WTC11 (cell line): ENCODE measurements at regions not wholly inside any gene's neighbourhood (a gene's known extent, or its start where the extent isn't known, plus 50 kb on each side); places are given as distances from the start of the nearest gene placed in this dataset.

Experiments
- ATAC-seq: fragments of 200-7000 bp; cut with Tn5 transposase; 2 replicates; pipeline ENCODE4 v1.10.0; 2021; ENCODE audit warnings: mild to moderate bottlenecking, moderate library complexity
- CTCF ChIA-PET: fragments of 300-600 bp; sonication (Branson Sonifier 250); formaldehyde crosslinking; loops from one replicate; lab custom pipeline; 2021; ENCODE audit warnings: antibody characterized with exemption; lab: Charles Lee
- POLR2A ChIA-PET: fragments of 350-600 bp; sonication (Branson Sonifier 250); formaldehyde crosslinking; loops from one replicate; lab custom pipeline; 2021; ENCODE audit warnings: antibody characterized with exemption; lab: Charles Lee
- DNase-seq: peaks from one replicate; pipeline ENCODE4 v3.0.0; 2021; ENCODE audit warnings: low spot score
- H3K27ac Mint-ChIP-seq: 2 replicates; pipeline ENCODE4 v1.8.0; 2021; ENCODE audit warnings: mixed read lengths
- H3K27me3 Mint-ChIP-seq: 2 replicates; pipeline ENCODE4 v1.8.0; 2021; ENCODE audit warnings: low read depth, mild to moderate bottlenecking, moderate library complexity, mixed read lengths
- H3K36me3 Mint-ChIP-seq: 2 replicates; pipeline ENCODE4 v1.8.0; 2021; ENCODE audit warnings: mixed read lengths
- H3K4me1 Mint-ChIP-seq: 2 replicates; pipeline ENCODE4 v1.8.0; 2022; ENCODE audit warnings: mixed read lengths
- H3K4me3 Mint-ChIP-seq: 2 replicates; pipeline ENCODE4 v1.8.0; 2021; ENCODE audit warnings: mild to moderate bottlenecking, moderate library complexity, mixed read lengths
- H3K9me3 Mint-ChIP-seq: 2 replicates; pipeline ENCODE4 v1.8.0; 2021; ENCODE audit warnings: mixed read lengths
- CREM ChIP-seq: sonication (generic); formaldehyde crosslinking; IDR thresholded peaks from 2 replicates; pipeline ENCODE4 v1.8.1; 2022; ENCODE audit warnings: mild to moderate bottlenecking, missing genetic modification reagents, moderate library complexity
- FOXK1 ChIP-seq: sonication (generic); formaldehyde crosslinking; IDR thresholded peaks from 2 replicates; pipeline ENCODE4 v1.8.0; 2022; ENCODE audit warnings: mild to moderate bottlenecking, moderate library complexity, missing genetic modification reagents
- FOXP1 ChIP-seq: sonication (generic); formaldehyde crosslinking; IDR thresholded peaks from 2 replicates; pipeline ENCODE4 v1.8.0; 2022; ENCODE audit warnings: missing genetic modification reagents, mild to moderate bottlenecking, moderate library complexity, borderline replicate concordance
- GABPB1 ChIP-seq: sonication (generic); formaldehyde crosslinking; IDR thresholded peaks from 2 replicates; pipeline ENCODE4 v1.8.1; 2023; ENCODE audit warnings: mild to moderate bottlenecking, missing genetic modification reagents
- GTF2I ChIP-seq: fragments of 250-450 bp; sonication (Bioruptor Pico); conservative IDR thresholded peaks from 2 replicates; pipeline ENCODE4 v1.4.0; 2021; ENCODE audit warnings: mild to moderate bottlenecking
- KAT7 ChIP-seq: sonication (generic); formaldehyde crosslinking; IDR thresholded peaks from 2 replicates; pipeline ENCODE4 v1.8.1; 2023; ENCODE audit warnings: missing genetic modification reagents, mild to moderate bottlenecking, borderline replicate concordance
- NFATC4 ChIP-seq: fragments of 250-450 bp; sonication (Bioruptor Pico); IDR thresholded peaks from 2 replicates; pipeline ENCODE4 v1.9.0; 2021; ENCODE audit warnings: mild to moderate bottlenecking
- NFE2L1 ChIP-seq: sonication (generic); formaldehyde crosslinking; IDR thresholded peaks from 2 replicates; pipeline ENCODE4 v1.8.1; 2023; ENCODE audit warnings: missing genetic modification reagents
- NFYB ChIP-seq: sonication (generic); formaldehyde crosslinking; conservative IDR thresholded peaks from 2 replicates; pipeline ENCODE4 v1.8.0; 2022; ENCODE audit warnings: low read depth, missing genetic modification reagents
- NR2C2 ChIP-seq: sonication (generic); formaldehyde crosslinking; IDR thresholded peaks from 2 replicates; pipeline ENCODE4 v1.8.0; 2022; ENCODE audit warnings: mild to moderate bottlenecking, missing genetic modification reagents
- PRRX2 ChIP-seq: fragments of 250-450 bp; sonication (Bioruptor Pico); IDR thresholded peaks from 2 replicates; pipeline ENCODE4 v1.8.0; 2021; ENCODE audit warnings: mild to moderate bottlenecking
- RORB ChIP-seq: fragments of 250-450 bp; sonication (Bioruptor Pico); IDR thresholded peaks from 2 replicates; pipeline ENCODE4 v1.9.0; 2021; ENCODE audit warnings: mild to moderate bottlenecking
- SMAD3 ChIP-seq: sonication (generic); formaldehyde crosslinking; IDR thresholded peaks from 2 replicates; pipeline ENCODE4 v1.8.0; 2022; ENCODE audit warnings: missing genetic modification reagents, mild to moderate bottlenecking, borderline replicate concordance
- SMAD4 ChIP-seq: sonication (generic); formaldehyde crosslinking; IDR thresholded peaks from 2 replicates; pipeline ENCODE4 v1.8.0; 2022; ENCODE audit warnings: mild to moderate bottlenecking, missing genetic modification reagents
- SP1 ChIP-seq: sonication (generic); formaldehyde crosslinking; conservative IDR thresholded peaks from 2 replicates; pipeline ENCODE4 v1.8.1; 2022; ENCODE audit warnings: missing genetic modification reagents
- TCF7 ChIP-seq: sonication (generic); formaldehyde crosslinking; IDR thresholded peaks from 2 replicates; pipeline ENCODE4 v1.8.0; 2022; ENCODE audit warnings: mild to moderate bottlenecking, low read depth, missing genetic modification reagents, moderate library complexity
- TEAD1 ChIP-seq: sonication (generic); formaldehyde crosslinking; IDR thresholded peaks from 2 replicates; pipeline ENCODE4 v1.8.0; 2022; ENCODE audit warnings: mild to moderate bottlenecking, missing genetic modification reagents
- TEAD4 ChIP-seq: sonication (generic); formaldehyde crosslinking; IDR thresholded peaks from 2 replicates; pipeline ENCODE4 v1.8.0; 2022; ENCODE audit warnings: mild to moderate bottlenecking, missing genetic modification reagents
- TP53 ChIP-seq: sonication (generic); formaldehyde crosslinking; IDR thresholded peaks from 2 replicates; pipeline ENCODE4 v1.8.1; 2023; ENCODE audit warnings: mild to moderate bottlenecking, missing genetic modification reagents
- ZNF138 ChIP-seq: sonication (generic); formaldehyde crosslinking; conservative IDR thresholded peaks from 2 replicates; pipeline ENCODE4 v1.8.1; 2022; ENCODE audit warnings: mild to moderate bottlenecking, moderate library complexity, missing genetic modification reagents
- ZNF232 ChIP-seq: sonication (generic); formaldehyde crosslinking; IDR thresholded peaks from 2 replicates; pipeline ENCODE4 v1.8.0; 2022; ENCODE audit warnings: mild to moderate bottlenecking, missing genetic modification reagents
- ZNF416 ChIP-seq: fragments of 250-450 bp; sonication (Bioruptor Pico); IDR thresholded peaks from 2 replicates; pipeline ENCODE4 v1.9.0; 2021; ENCODE audit warnings: mild to moderate bottlenecking, inconsistent platforms
- TF ChIP-seq, protein P1 (sequence below): sonication (generic); formaldehyde crosslinking; IDR thresholded peaks from 2 replicates; pipeline ENCODE4 v1.8.1; 2022; ENCODE audit warnings: missing genetic modification reagents, borderline replicate concordance
- TF ChIP-seq, protein P2 (sequence below): sonication (generic); formaldehyde crosslinking; IDR thresholded peaks from 2 replicates; pipeline ENCODE4 v1.8.0; 2022; ENCODE audit warnings: mild to moderate bottlenecking, missing genetic modification reagents
- TF ChIP-seq, protein P3 (sequence below): sonication (generic); formaldehyde crosslinking; IDR thresholded peaks from 2 replicates; pipeline ENCODE4 v1.8.1; 2022; ENCODE audit warnings: low read depth, missing genetic modification reagents, borderline replicate concordance
- TF ChIP-seq, protein P4 (sequence below): sonication (generic); formaldehyde crosslinking; IDR thresholded peaks from 2 replicates; pipeline ENCODE4 v1.8.1; 2022; ENCODE audit warnings: mild to moderate bottlenecking, missing genetic modification reagents, moderate library complexity, borderline replicate concordance
- TF ChIP-seq, protein P5 (sequence below): sonication (generic); formaldehyde crosslinking; IDR thresholded peaks from 2 replicates; pipeline ENCODE4 v1.8.0; 2022; ENCODE audit warnings: missing genetic modification reagents

DNA sequence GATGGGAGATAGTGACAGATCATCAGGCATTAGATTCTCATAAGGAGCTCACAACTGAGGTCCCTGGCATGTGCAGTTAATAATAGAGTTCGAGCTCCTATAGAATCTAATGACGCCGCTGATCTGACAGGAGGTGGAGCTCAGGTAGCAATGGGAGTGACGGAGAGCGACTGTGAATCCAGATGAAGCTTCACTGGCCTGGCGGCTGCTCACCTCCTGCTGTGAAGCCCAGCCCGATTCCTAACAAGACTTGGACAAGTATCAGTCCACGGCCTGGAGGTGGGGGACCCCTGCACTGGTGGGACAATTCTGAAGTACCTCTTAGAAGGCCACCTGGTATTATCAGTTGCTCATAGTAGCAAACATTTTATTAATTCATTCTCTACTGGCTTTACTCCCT, 377.9 kb upstream of the ITGA1 start (continued):
- TF ChIP-seq KAT7 (CRISPR knock-in tag): no peak
- no peak for TF ChIP-seq GABPB1 (CRISPR knock-in tag)
- no peak for TF ChIP-seq ZNF138
- TF ChIP-seq NFYB (CRISPR knock-in tag): no peak
- TF ChIP-seq SMAD3 (CRISPR knock-in tag): no peak
- no peak for TF ChIP-seq NR2C2 (CRISPR knock-in tag)
- TF ChIP-seq, protein P1, sequence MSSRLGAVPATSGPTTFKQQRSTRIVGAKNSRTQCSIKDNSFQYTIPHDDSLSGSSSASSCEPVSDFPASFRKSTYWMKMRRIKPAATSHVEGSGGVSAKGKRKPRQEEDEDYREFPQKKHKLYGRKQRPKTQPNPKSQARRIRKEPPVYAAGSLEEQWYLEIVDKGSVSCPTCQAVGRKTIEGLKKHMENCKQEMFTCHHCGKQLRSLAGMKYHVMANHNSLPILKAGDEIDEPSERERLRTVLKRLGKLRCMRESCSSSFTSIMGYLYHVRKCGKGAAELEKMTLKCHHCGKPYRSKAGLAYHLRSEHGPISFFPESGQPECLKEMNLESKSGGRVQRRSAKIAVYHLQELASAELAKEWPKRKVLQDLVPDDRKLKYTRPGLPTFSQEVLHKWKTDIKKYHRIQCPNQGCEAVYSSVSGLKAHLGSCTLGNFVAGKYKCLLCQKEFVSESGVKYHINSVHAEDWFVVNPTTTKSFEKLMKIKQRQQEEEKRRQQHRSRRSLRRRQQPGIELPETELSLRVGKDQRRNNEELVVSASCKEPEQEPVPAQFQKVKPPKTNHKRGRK (CRISPR knock-in tag): no peak
- no peak for TF ChIP-seq TCF7
- no peak for TF ChIP-seq NFATC4
- TF ChIP-seq SP1: no peak
- TF ChIP-seq RORB: no peak
- TF ChIP-seq SMAD4: no peak
- TF ChIP-seq PRRX2 (CRISPR knock-in tag): no peak

DNA sequence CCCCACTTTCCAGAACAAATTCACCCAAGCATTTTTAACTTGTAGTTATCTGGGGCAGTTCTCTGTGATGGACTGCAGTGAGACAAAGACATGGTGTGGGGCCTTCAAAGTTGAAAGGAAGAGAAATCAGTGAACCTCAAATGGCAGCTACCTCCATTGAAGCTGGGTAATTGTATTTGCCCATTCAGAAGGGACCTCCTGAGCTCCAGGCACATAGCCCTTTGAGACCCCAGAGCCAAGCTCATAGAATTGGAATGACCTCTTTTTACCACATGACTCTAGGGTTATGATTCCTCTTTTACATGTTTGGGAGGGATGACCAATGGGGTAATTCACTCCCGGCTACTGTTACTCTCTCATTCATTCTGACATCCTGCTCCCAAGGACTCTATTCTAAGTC, 368.4 kb upstream of the ITGA1 start:
- no peak overlapping the region for H3K4me3 Mint-ChIP-seq
- no peaks in the 10 kb centered on the region for H3K27me3 Mint-ChIP-seq
- no peaks in the 10 kb centered on the region for H3K36me3 Mint-ChIP-seq
- TF ChIP-seq, protein P2, sequence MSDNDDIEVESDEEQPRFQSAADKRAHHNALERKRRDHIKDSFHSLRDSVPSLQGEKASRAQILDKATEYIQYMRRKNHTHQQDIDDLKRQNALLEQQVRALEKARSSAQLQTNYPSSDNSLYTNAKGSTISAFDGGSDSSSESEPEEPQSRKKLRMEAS (CRISPR knock-in tag): no peak
- no peak for TF ChIP-seq TEAD1 (CRISPR knock-in tag)
- no peak for TF ChIP-seq FOXK1
- TF ChIP-seq TEAD4 (CRISPR knock-in tag): no peak
- TF ChIP-seq ZNF416 (CRISPR knock-in tag): no peak
- no peak for TF ChIP-seq FOXP1 (CRISPR knock-in tag)
- TF ChIP-seq CREM (CRISPR knock-in tag): no peak
- no peak for TF ChIP-seq GTF2I (CRISPR knock-in tag)
- TF ChIP-seq NFATC4: no peak
- TF ChIP-seq, protein P3, sequence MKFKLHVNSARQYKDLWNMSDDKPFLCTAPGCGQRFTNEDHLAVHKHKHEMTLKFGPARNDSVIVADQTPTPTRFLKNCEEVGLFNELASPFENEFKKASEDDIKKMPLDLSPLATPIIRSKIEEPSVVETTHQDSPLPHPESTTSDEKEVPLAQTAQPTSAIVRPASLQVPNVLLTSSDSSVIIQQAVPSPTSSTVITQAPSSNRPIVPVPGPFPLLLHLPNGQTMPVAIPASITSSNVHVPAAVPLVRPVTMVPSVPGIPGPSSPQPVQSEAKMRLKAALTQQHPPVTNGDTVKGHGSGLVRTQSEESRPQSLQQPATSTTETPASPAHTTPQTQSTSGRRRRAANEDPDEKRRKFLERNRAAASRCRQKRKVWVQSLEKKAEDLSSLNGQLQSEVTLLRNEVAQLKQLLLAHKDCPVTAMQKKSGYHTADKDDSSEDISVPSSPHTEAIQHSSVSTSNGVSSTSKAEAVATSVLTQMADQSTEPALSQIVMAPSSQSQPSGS (CRISPR knock-in tag): no peak
- TF ChIP-seq, protein P4, sequence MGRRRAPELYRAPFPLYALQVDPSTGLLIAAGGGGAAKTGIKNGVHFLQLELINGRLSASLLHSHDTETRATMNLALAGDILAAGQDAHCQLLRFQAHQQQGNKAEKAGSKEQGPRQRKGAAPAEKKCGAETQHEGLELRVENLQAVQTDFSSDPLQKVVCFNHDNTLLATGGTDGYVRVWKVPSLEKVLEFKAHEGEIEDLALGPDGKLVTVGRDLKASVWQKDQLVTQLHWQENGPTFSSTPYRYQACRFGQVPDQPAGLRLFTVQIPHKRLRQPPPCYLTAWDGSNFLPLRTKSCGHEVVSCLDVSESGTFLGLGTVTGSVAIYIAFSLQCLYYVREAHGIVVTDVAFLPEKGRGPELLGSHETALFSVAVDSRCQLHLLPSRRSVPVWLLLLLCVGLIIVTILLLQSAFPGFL (CRISPR knock-in tag): no peak
- TF ChIP-seq NFE2L1 (CRISPR knock-in tag): no peak
- no peak for TF ChIP-seq PRRX2 (CRISPR knock-in tag)
- no peak for TF ChIP-seq ZNF232
- TF ChIP-seq TP53 (CRISPR knock-in tag): no peak
- TF ChIP-seq, protein P5, sequence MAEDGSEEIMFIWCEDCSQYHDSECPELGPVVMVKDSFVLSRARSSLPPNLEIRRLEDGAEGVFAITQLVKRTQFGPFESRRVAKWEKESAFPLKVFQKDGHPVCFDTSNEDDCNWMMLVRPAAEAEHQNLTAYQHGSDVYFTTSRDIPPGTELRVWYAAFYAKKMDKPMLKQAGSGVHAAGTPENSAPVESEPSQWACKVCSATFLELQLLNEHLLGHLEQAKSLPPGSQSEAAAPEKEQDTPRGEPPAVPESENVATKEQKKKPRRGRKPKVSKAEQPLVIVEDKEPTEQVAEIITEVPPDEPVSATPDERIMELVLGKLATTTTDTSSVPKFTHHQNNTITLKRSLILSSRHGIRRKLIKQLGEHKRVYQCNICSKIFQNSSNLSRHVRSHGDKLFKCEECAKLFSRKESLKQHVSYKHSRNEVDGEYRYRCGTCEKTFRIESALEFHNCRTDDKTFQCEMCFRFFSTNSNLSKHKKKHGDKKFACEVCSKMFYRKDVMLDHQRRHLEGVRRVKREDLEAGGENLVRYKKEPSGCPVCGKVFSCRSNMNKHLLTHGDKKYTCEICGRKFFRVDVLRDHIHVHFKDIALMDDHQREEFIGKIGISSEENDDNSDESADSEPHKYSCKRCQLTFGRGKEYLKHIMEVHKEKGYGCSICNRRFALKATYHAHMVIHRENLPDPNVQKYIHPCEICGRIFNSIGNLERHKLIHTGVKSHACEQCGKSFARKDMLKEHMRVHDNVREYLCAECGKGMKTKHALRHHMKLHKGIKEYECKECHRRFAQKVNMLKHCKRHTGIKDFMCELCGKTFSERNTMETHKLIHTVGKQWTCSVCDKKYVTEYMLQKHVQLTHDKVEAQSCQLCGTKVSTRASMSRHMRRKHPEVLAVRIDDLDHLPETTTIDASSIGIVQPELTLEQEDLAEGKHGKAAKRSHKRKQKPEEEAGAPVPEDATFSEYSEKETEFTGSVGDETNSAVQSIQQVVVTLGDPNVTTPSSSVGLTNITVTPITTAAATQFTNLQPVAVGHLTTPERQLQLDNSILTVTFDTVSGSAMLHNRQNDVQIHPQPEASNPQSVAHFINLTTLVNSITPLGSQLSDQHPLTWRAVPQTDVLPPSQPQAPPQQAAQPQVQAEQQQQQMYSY: no peak
- H3K27ac Mint-ChIP-seq: no peak overlapping the region
- ChIA-PET CTCF (no interaction called here), POLR2A (no interaction called here)
- ATAC-seq (no peak), DNase-seq (no peak)
- H3K4me1 Mint-ChIP-seq: no peaks in the 10 kb centered on the region
- H3K9me3 Mint-ChIP-seq: no peaks in the 10 kb centered on the region
